Ramos (cell line): ENCODE measurements at regions not wholly inside any gene's neighbourhood (a gene's known extent, or its start where the extent isn't known, plus 50 kb on each side); places are given as distances from the start of the nearest gene placed in this dataset.

Experiments used
- in situ Hi-C: fragments of 300-500 bp; cut with MboI; formaldehyde crosslinking; loops from one replicate; pipeline ENCODE4 v1.14.3; 2022; ENCODE audit warnings: low sequenced_read_pairs; ENCODE audit not compliant: unreplicated experiment

DNA sequence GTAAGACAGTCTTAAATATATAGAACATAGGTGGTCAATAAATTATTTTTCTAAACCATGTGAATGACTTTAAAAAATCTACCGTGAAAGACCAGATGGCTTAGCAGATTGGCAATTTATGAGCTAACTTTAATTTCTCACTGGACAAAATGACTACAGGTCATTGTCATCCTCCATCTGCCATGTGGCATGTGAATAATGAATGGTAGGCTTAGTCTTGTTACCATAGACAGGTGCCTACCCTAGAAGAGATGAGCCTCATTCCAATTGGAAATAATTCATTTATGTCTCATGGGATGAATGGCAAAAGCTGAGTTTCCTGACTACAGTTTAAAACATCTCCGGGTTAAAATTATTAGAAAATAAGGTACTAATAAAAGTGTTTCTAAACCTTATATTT is 1043.3 kb downstream of the FAT4 start:
- in situ Hi-C loops = no loop called here

GRCh38 chr4:126361287-126361686 is 1046.5 kb downstream of the FAT4 start:
- in situ Hi-C loops = no loop called here

DNA sequence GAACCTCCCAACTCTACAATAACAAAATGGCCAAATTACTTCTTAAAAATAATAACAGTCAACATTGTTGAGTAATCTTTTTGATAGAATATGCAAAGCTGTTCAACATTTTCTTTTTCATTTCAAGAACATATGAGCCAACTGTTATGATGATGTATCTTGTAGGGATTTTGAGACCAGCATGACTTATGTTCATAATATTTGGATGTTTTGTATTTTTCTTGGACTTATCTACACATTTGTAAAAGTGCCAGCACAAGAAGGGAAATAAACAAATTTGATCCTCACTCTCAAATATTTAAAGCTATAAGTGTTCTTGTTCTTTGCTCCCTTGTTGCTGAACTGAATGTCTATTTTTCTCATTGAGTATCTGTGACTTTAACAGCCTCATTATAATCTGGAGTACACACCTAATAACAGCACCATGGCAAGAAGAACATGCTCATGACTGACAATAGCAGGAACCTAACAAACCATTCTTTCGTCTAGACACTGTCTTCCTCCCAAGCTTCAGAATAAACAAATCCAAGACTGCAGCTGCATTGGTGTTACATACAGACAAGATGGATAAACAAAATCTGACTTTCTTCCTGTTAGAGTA is 1049.7 kb downstream of the FAT4 start:
- in situ Hi-C loops = no loop called here

DNA sequence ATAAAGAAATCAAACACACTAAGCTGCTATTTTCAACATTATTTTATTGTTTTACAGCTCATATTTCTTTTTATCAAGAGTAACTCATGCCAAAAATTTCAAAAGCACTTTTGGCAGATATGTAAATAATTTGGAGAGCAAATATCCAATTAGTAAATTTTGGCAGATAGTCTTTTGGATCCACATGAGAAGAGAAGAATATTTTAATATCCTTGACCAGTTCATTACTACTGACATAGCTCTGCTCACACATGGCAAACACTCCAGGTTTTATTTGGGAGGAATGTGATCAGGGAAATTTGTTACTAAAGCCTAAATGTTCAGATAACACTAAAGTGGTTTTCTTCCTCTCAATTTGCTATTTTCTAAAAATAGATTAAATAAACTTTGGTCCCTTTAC is 1054.3 kb downstream of the FAT4 start:
- in situ Hi-C loops = no loop called here

DNA sequence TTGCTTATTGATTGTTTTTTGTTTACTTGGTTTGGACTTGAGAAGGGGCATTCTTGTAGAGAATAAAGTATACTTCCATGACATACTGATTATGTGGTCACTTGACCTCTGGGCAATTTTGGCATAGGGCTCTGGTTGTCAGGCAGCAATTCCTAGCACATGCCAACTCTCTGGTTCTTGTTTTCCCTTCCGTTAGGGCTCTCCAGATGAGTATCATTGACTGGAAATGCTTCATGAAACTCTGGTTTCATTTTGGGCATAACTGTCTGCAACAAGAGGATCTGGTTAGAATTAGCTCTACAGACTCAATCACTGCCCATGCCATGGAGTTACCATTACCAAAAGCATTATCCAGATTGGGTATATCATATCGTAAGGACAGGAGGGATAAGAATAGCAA is 1057.9 kb downstream of the FAT4 start:
- in situ Hi-C loops = no loop called here

- in situ Hi-C loops = no loop called here
Measured at GRCh38 chr4:126375462-126376054, 1060.8 kb downstream of the FAT4 start.

DNA sequence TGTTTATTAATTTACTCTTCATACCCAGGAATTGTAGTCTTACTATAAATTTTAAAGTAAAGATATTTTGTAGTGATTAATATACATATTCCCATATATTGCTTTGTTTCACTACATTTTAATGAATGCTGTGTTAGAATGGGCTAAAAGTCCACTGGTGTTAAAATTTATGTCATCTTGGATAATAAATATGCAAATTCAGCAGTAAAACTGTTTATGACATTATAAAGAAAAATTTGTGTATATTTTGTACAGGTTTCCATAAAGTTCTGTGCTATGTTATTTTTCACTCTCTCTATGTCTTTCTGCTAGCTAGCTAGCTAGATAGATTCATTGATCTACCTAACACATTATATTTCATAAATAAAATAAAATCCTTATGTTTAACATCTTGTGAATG is 1071.2 kb downstream of the FAT4 start:
- in situ Hi-C loops = no loop called here

GRCh38 chr4:126386512-126386911 is 1071.8 kb downstream of the FAT4 start:
- in situ Hi-C loops = no loop called here

GRCh38 chr4:126395664-126396063 is 1080.9 kb downstream of the FAT4 start:
- in situ Hi-C loops = no loop called here

GRCh38 chr4:126396121-126396520 is 1081.4 kb downstream of the FAT4 start:
- in situ Hi-C loops = no loop called here

GRCh38 chr4:126396703-126397102 is 1081.9 kb downstream of the FAT4 start:
- in situ Hi-C loops = no loop called here

DNA sequence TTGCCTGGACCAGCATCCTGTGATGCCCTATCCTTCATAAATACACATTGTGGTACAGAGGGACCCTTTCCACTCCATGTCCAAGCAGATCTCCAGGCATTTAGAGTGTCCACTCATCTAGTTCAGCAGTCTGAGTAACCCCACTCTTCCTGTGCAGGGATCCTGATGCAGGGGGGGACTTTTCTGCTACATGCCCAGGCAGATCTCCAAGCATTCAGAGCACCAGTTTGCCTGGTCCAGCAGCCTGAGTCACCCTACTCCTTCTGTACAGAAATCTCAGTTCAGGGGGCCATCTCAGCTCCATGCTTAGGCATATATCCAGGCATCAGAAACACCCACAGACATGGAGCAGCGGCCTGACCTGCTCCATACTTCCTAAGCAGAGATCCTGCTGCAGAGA is 1089.8 kb downstream of the FAT4 start:
- in situ Hi-C loops = loop anchor here (25.0 kb wide), 1 partner anchor 1092 kb away; the partner anchor contains the start of gene FAT4

- in situ Hi-C loops = loop anchor here (25.0 kb wide), 1 partner anchor 1093 kb away; the partner anchor contains the start of gene FAT4
Measured at GRCh38 chr4:126405369-126405982, 1090.7 kb downstream of the FAT4 start.

GRCh38 chr4:126409746-126410145 is 1095.0 kb downstream of the FAT4 start:
- in situ Hi-C loops = loop anchor here (25.0 kb wide), 1 partner anchor 1097 kb away; the partner anchor contains the start of gene FAT4

DNA sequence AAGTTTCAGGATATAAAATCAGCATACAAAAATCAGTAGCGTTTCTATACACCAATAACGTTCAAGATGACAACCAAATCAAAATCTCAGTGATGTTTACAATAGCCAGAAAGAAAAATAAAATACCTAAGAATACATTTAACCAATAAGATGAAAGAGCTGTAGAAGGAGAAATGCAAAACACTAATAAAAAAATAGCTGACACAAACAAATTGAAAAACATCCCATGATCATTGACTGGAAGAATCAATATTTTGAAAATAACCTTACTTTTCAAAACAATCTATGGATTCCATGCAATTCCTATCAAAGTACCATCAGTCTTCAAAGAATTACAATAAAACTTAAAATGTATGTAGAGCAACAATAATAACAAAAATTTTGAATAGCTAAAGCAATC is 1096.3 kb downstream of the FAT4 start:
- in situ Hi-C loops = loop anchor here (25.0 kb wide), 1 partner anchor 1099 kb away; the partner anchor contains the start of gene FAT4

DNA sequence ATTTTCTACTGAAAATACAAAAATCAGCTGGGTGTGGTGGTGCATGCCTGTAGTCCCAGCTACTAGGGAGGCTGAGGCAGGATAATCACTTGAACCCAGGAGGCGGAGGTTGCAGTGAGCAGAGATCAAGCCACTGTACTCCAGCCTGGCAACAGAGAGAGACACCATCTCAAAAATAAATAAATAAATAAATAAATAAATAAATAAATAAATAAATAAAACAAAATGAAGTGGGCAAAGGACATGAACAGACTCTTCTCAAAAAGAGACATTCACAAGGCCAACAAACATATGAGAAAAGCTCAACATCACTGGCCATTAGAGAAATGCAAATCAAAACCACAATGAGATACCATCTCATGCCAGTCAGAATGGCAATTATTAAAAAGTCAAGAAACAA is 1097.6 kb downstream of the FAT4 start:
- in situ Hi-C loops = loop anchor here (25.0 kb wide), 1 partner anchor 1100 kb away; the partner anchor contains the start of gene FAT4

- in situ Hi-C loops = loop anchor here (25.0 kb wide), 1 partner anchor 1102 kb away; the partner anchor contains the start of gene FAT4
Measured at GRCh38 chr4:126414741-126415140, 1100.0 kb downstream of the FAT4 start.

DNA sequence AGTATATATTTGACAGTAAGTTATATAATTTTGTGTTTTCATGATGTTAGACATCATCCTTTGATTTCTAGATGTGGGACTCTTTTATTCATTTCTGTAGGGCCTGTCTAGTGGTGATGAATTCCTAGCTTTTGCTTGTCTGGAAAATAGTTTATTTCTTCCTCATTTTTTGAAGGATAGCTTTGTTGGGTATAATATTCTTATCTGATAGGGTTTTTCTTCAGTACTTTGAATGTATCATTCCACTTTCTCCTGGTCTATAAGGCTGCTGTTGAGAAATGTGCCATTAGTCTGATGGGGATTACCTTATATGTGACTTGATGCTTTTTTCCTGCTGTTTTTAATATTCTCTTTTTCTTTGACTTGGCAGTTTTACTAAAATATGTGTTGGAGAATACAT is 1104.5 kb downstream of the FAT4 start:
- in situ Hi-C loops = loop anchor here (25.0 kb wide), 1 partner anchor 1107 kb away; the partner anchor contains the start of gene FAT4

DNA sequence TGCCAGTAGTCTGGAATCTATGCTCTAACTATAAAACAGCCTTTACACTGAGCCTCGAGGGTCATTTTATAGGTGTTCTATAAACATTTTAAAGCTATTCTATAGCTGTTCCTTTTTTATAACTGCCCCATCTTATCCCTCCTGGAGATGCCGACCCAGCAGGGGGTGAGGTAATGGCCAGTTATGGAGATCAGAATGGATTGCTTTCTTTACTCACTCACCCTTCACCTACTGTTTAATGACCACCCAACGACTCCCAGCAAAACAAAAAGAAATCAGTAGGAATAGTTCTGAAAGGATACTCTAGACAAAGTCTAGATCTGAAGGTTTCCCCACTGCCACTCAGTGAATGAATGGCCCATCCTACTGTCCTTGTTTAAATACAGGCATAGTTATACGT is 1113.1 kb downstream of the FAT4 start:
- in situ Hi-C loops = no loop called here

DNA sequence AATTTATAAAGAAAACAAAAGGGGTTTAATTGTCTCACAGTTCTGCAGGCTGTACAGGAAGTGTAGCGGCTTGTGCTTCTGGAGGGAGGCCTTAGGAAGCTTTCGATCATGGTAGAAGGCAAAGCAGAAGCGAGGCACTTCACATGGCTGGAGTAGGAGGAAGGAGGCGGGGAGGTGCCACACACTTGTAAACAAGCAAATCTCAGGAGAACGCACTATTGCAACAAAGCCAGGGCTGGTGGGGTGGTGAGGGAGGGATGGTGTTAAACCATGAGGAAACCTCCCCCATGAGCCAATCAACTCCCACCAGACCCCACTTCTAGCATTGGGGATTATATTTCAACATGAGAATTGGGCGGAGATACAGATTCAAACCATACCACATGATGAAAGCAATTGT is 1116.3 kb downstream of the FAT4 start:
- in situ Hi-C loops = no loop called here

- in situ Hi-C loops = no loop called here
Measured at GRCh38 chr4:126435491-126435890, 1120.7 kb downstream of the FAT4 start.
